ENCODE measurements at regions not wholly inside any gene's neighbourhood (a gene's known extent, or its start where the extent isn't known, plus 50 kb on each side); places are given as distances from the start of the nearest gene placed in this dataset.
"Not testable (repeated sequence)": the region's sequence is repeated elsewhere in the genome, so short reads cannot be mapped to it uniquely, and the experiment has no call there.

- ATAC-seq (no peak), DNase-seq (no peak)
- intact Hi-C loops (cut with micrococcal nuclease): no loop called here
These were observed 124.8 kb downstream of the SST start for GRCh38 chr3:187545366-187545765.

- no peak for DNase-seq
- intact Hi-C loops (cut with micrococcal nuclease): no loop called here
- ATAC-seq: no peak
These were observed 125.9 kb downstream of the SST start for GRCh38 chr3:187544326-187544725.

GRCh38 chr3:187540847-187541246, 129.3 kb downstream of the SST start:
- intact Hi-C loops (cut with micrococcal nuclease): no loop called here

GRCh38 chr3:187536185-187536584, 134.0 kb downstream of the SST start:
- DNase-seq: no peak
- intact Hi-C loops (cut with micrococcal nuclease): no loop called here
- no peak for ATAC-seq

More at GRCh38 chr3:187540847-187541246, 129.3 kb downstream of the SST start:
- DNase-seq (no peak), ATAC-seq (no peak)

- intact Hi-C loops (cut with micrococcal nuclease): no loop called here
- no peak for ATAC-seq
These were observed 136.4 kb downstream of the SST start for GRCh38 chr3:187533797-187534196.

GRCh38 chr3:187531831-187532230, 138.4 kb downstream of the SST start:
- intact Hi-C loops (cut with micrococcal nuclease): no loop called here
- no peak for ATAC-seq
- no peak for DNase-seq

More at GRCh38 chr3:187533797-187534196, 136.4 kb downstream of the SST start:
- no peak for DNase-seq

GRCh38 chr3:187522890-187523289, 147.3 kb downstream of the SST start:
- DNase-seq (no peak), ATAC-seq (no peak)
- intact Hi-C loops (cut with micrococcal nuclease): no loop called here

- intact Hi-C loops (cut with micrococcal nuclease): no loop called here
- no peak for ATAC-seq
- DNase-seq: no peak
These were observed 147.9 kb downstream of the SST start for GRCh38 chr3:187522293-187522692.

- DNase-seq (no peak), ATAC-seq (no peak)
- intact Hi-C loops (cut with micrococcal nuclease): no loop called here
These were observed 148.6 kb downstream of the SST start for GRCh38 chr3:187521546-187521945.

- intact Hi-C loops (cut with micrococcal nuclease): no loop called here
- ATAC-seq (peak; percentile 93), DNase-seq (peak; percentile 76)
These were observed 149.9 kb downstream of the SST start for GRCh38 chr3:187520027-187520945.

GRCh38 chr3:187519428-187519890, 150.7 kb downstream of the SST start:
- no peak for DNase-seq
- no peak for ATAC-seq
- intact Hi-C loops (cut with micrococcal nuclease): no loop called here

- ATAC-seq: no peak
- no peak for DNase-seq
- intact Hi-C loops (cut with micrococcal nuclease): no loop called here
These were observed 150.4 kb downstream of the RTP4 start for GRCh38 chr3:187518616-187519015.

- intact Hi-C loops (cut with micrococcal nuclease): no loop called here
- no peak for DNase-seq
- no peak for ATAC-seq
These were observed 150.0 kb downstream of the RTP4 start for GRCh38 chr3:187518207-187518606.

GRCh38 chr3:187516446-187517185, 148.4 kb downstream of the RTP4 start:
- DNase-seq (no peak), ATAC-seq (no peak)
- intact Hi-C loops (cut with micrococcal nuclease): no loop called here

GRCh38 chr3:187507905-187508304, 139.7 kb downstream of the RTP4 start:
- intact Hi-C loops (cut with micrococcal nuclease): no loop called here
- ATAC-seq (no peak), DNase-seq (no peak)

GRCh38 chr3:187507266-187507665, 139.1 kb downstream of the RTP4 start:
- ATAC-seq: no peak
- intact Hi-C loops (cut with micrococcal nuclease): no loop called here

GRCh38 chr3:187504435-187504834, 136.2 kb downstream of the RTP4 start:
- DNase-seq (no peak), ATAC-seq (no peak)
- intact Hi-C loops (cut with micrococcal nuclease): no loop called here

More at GRCh38 chr3:187507266-187507665, 139.1 kb downstream of the RTP4 start:
- DNase-seq: no peak

- ATAC-seq (peak; percentile 33), DNase-seq (no peak)
- intact Hi-C loops (cut with micrococcal nuclease): no loop called here
These were observed 130.1 kb downstream of the RTP4 start for GRCh38 chr3:187498211-187498724.

- intact Hi-C loops (cut with micrococcal nuclease): no loop called here
- ATAC-seq: no peak
These were observed 128.9 kb downstream of the RTP4 start for GRCh38 chr3:187497052-187497451.

GRCh38 chr3:187494056-187494455, 125.9 kb downstream of the RTP4 start:
- intact Hi-C loops (cut with micrococcal nuclease); ATAC-seq; DNase-seq: not testable (repeated sequence)

More at GRCh38 chr3:187497052-187497451, 128.9 kb downstream of the RTP4 start:
- no peak for DNase-seq

Measured in left ventricle myocardium superior (tissue), 1 donor.